Transverse colon (tissue), 4 donors: ENCODE measurements at regions not wholly inside any gene's neighbourhood (a gene's known extent, or its start where the extent isn't known, plus 50 kb on each side); places are given as distances from the start of the nearest gene placed in this dataset.

Experiments used
- DNase-seq: peaks from one replicate; pipeline ENCODE4 v3.0.0-alpha.2; 2019
- H3K27ac ChIP-seq, 4 donors: fragments of 200-600 bp; sonication (generic); 2 replicates each; pipeline ENCODE4 v1.5.1; 2016 to 2018; ENCODE audit warnings: inconsistent platforms in 4 of 4
- H3K27me3 ChIP-seq: fragments of 200-600 bp; sonication (generic); 2 replicates; pipeline ENCODE4 v1.5.1; 2017; ENCODE audit warnings: inconsistent platforms
- H3K36me3 ChIP-seq, 4 donors: fragments of 200-600 bp; sonication (generic); 2 replicates each; pipeline ENCODE4 v1.5.1; 2017 to 2019; ENCODE audit warnings: inconsistent platforms in 4 of 4
- H3K4me1 ChIP-seq, 4 donors: fragments of 200-600 bp; sonication (generic); 2 replicates each; pipeline ENCODE4 v1.5.1; 2017 to 2020; ENCODE audit warnings: inconsistent platforms in 4 of 4
- H3K4me3 ChIP-seq, 4 donors: fragments of 200-600 bp; sonication (generic); 1 replicate in 1 of 4; 2 replicates in 3 of 4; pipeline versions ENCODE4 v1.5.1 to v1.6.1; 2017 to 2019; ENCODE audit warnings: inconsistent platforms in 4 of 4
- H3K9me3 ChIP-seq, 2 donors: fragments of 200-600 bp; sonication (generic); 2 replicates each; pipeline ENCODE4 v1.5.1; 2017 to 2019; ENCODE audit warnings: inconsistent platforms in 2 of 2
- CTCF ChIP-seq, 5 experiments: fragments of 200-600 bp in 3 of 5; fragments of 450-650 bp in 2 of 5; sonication (generic) in 3 of 5; IDR thresholded peaks; 1 replicate in 2 of 5; 2 replicates in 3 of 5; pipeline ENCODE4 v1.5.1; 2016 to 2017; ENCODE audit warnings: antibody characterized with exemption in 5 of 5, inconsistent platforms in 3 of 5, mild to moderate bottlenecking in 2 of 5, moderate library complexity in 1 of 5
- EP300 ChIP-seq: sonication (generic); formaldehyde crosslinking; IDR thresholded peaks from one replicate; pipeline ENCODE4 v1.6.1; 2017; ENCODE audit warnings: antibody characterized with exemption, low read depth
- POLR2A ChIP-seq: fragments of 450-650 bp; IDR thresholded peaks from one replicate; pipeline ENCODE4 v1.6.1; 2016; ENCODE audit warnings: antibody characterized with exemption, mild to moderate bottlenecking, moderate library complexity
- POLR2AphosphoS5 ChIP-seq, 3 donors: sonication (generic); formaldehyde crosslinking; IDR thresholded peaks; one replicate each; pipeline ENCODE4 v1.6.1; 2016; ENCODE audit warnings: antibody characterized with exemption in 3 of 3
- WGBS, 2 donors: methylation state at CpG; one replicate each; pipeline ENCODE4 v1.1.5; 2018; ENCODE audit warnings: low coverage in 1 of 2; 5-methylcytosine and 5-hydroxymethylcytosine counted together
- in situ Hi-C, 4 donors: fragments of 200-750 bp; cut with MboI; loops; one replicate each; pipeline versions ENCODE4 v1.15.0 to v1.15.1; 2017; ENCODE audit warnings: low sequenced_read_pairs in 3 of 4, low pct_ligation_motif_present in 1 of 4, low pct_unique_long_range_greater_than_20kb in 1 of 4
- intact Hi-C: fragments of 100-400 bp; cut with DNase I; formaldehyde crosslinking; loops from one replicate; pipeline ENCODE4 v1.15.1; 2023; ENCODE audit warnings: low total_unique reads

GRCh38 chr6:11484441-11484840 is 53.1 kb upstream of the TMEM170B start:
- intact Hi-C loops (no loop called here), in situ Hi-C loops (no loop called here)

GRCh38 chr6:11482616-11483015 is 54.9 kb upstream of the TMEM170B start:
- in situ Hi-C loops (no loop called here), intact Hi-C loops (no loop called here)
- Histone ChIP-seq H3K27me3 (no peaks in the 10 kb centered on the region), H3K27ac (no peak overlapping the region), H3K36me3 (no peaks in the 10 kb centered on the region), H3K4me1 (no peaks in the 10 kb centered on the region), H3K4me3 (no peak overlapping the region), H3K9me3 (no peaks in the 10 kb centered on the region)
- no peak for DNase-seq
- TF ChIP-seq EP300 (no peak), POLR2A (no peak), CTCF (IDR thresholded peaks at IDR 0.05) (no peak), POLR2AphosphoS5 (IDR thresholded peaks at IDR 0.05) (no peak)
- 59 to 76% methylated on average over 2 to 3 of the region's 3 CpGs for WGBS, 2 donors

More at GRCh38 chr6:11484441-11484840, 53.1 kb upstream of the TMEM170B start:
- Histone ChIP-seq H3K27ac (no peak overlapping the region), H3K36me3 (no peaks in the 10 kb centered on the region), H3K4me3 (no peak overlapping the region), H3K4me1 (no peaks in the 10 kb centered on the region), H3K27me3 (no peaks in the 10 kb centered on the region), H3K9me3 (no peaks in the 10 kb centered on the region)
- 69 to 83% methylated on average over 2 of the region's 2 CpGs for WGBS, 2 donors
- DNase-seq: no peak
- no peak for TF ChIP-seq CTCF (IDR thresholded peaks at IDR 0.05)
- no peak for TF ChIP-seq POLR2A
- TF ChIP-seq POLR2AphosphoS5 (IDR thresholded peaks at IDR 0.05): peak in 1 of 3 donors; percentile 16

DNA sequence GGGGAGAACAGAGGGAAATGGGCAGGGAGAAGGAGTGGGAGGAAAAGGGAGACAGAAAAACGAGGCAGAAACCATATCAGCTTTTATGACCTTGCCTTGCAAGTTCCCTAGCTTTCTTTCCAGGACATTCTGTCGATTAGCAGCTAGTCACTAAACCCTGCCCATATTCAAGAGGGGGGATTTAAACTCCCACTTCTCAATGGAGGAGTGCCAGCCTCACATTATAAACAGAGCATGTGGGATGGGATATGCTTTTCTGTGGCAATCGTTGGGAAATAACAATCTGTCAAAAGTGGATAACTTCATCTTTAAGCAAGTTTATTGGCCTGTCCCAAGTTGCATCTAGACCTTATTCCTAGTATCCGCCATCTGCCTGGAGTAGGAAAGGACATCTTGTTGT is 57.0 kb upstream of the TMEM170B start:
- in situ Hi-C loops: no loop called here
- Histone ChIP-seq H3K4me3 (no peak overlapping the region), H3K4me1 (no peaks in the 10 kb centered on the region), H3K9me3 (no peaks in the 10 kb centered on the region), H3K36me3 (no peaks in the 10 kb centered on the region), H3K27ac (no peak overlapping the region), H3K27me3 (peaks cover 7% of the 10 kb centered on the region)
- DNase-seq: no peak
- TF ChIP-seq POLR2A: no peak
- no peak for TF ChIP-seq POLR2AphosphoS5 (IDR thresholded peaks at IDR 0.05)
- no peak for TF ChIP-seq EP300
- TF ChIP-seq CTCF (IDR thresholded peaks at IDR 0.05): no peak
- 51 to 63% methylated on average over 4 of the region's 4 CpGs for WGBS, 2 donors
- intact Hi-C loops: no loop called here

DNA sequence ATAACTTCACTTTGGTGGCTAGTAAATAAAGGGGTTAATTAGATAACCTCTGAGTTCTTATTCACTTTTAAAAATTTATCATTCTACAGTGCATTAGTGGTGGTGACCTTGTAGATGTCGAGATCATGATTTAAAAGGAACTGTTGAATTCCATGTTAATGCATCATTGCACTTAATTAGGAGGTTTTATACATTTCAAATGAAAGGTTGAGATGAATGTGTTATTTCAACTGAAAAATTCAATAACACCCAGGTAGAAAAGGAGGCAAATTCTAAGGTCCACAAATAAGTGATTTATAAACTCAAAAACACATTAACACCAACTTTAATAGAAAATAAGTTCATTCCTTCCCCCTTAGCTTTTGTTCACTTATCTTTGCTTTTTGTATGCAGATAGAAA is 58.3 kb upstream of the TMEM170B start:
- no peak for DNase-seq
- no peaks in the 10 kb centered on the region for H3K36me3 ChIP-seq
- H3K27me3 ChIP-seq: peaks cover 7% of the 10 kb centered on the region
- no peaks in the 10 kb centered on the region for H3K9me3 ChIP-seq
- TF ChIP-seq POLR2A (no peak), EP300 (no peak), POLR2AphosphoS5 (IDR thresholded peaks at IDR 0.05) (no peak), CTCF (IDR thresholded peaks at IDR 0.05) (no peak)
- intact Hi-C loops: no loop called here
- in situ Hi-C loops: no loop called here
- no peak overlapping the region for H3K4me3 ChIP-seq
- no peaks in the 10 kb centered on the region for H3K4me1 ChIP-seq
- whole genome bisulfite sequencing, 2 donors: 82 to 89% methylated on average over 1 of the region's 1 CpG
- H3K27ac ChIP-seq: no peak overlapping the region
